H1 (cell line): ENCODE measurements at regions not wholly inside any gene's neighbourhood (a gene's known extent, or its start where the extent isn't known, plus 50 kb on each side); places are given as distances from the start of the nearest gene placed in this dataset.

Experiments
- BRCA1 ChIP-seq: IDR thresholded peaks from 2 replicates; pipeline ENCODE4 v1.6.1; 2012; ENCODE audit warnings: low read depth, low read length, improper control_type of control experiment
- GABPA ChIP-seq: IDR thresholded peaks from 2 replicates; pipeline ENCODE4 v1.6.1; 2011; ENCODE audit warnings: mild to moderate bottlenecking, low read length, moderate library complexity, borderline replicate concordance; ENCODE audit not compliant: insufficient read depth
- JUND ChIP-seq: IDR thresholded peaks from 2 replicates; pipeline ENCODE4 v1.6.1; 2011; ENCODE audit warnings: mild to moderate bottlenecking, improper control_type of control experiment, low read length
- MAX ChIP-seq: IDR thresholded peaks from 2 replicates; pipeline ENCODE4 v1.6.1; 2012; ENCODE audit warnings: inconsistent platforms
- TCF12 ChIP-seq: IDR thresholded peaks from 2 replicates; pipeline ENCODE4 v1.6.1; 2011; ENCODE audit warnings: low read depth, mild to moderate bottlenecking, low read length
- TF ChIP-seq, protein P1 (sequence below): fragments of 300-600 bp; sonication (generic); IDR thresholded peaks from 2 replicates; pipeline ENCODE4 v1.7.1; 2012; ENCODE audit warnings: low read length, moderate library complexity, mild to moderate bottlenecking, inconsistent platforms; ENCODE audit not compliant: insufficient replicate concordance

DNA sequence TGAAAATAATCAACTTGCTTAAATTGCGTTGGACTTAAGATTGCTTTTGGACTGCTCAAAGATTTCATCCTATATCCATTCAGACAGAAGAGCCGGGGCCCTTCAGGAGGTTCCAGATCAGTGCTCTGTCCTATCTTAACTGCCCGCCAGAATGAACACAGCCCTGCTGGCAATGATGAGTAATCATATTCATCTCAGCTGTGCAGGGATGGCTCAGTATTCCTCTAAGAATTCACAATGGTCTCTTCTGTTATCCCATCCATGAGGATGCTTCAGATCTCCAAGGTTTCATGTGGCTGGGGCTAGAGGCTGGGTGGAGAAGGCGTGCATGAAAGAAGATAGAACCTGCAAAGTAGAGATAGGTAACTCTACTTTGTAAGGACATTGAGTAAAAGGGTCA lies 80.0 kb upstream of the NPVF start (continued):
- TF ChIP-seq, protein P1, sequence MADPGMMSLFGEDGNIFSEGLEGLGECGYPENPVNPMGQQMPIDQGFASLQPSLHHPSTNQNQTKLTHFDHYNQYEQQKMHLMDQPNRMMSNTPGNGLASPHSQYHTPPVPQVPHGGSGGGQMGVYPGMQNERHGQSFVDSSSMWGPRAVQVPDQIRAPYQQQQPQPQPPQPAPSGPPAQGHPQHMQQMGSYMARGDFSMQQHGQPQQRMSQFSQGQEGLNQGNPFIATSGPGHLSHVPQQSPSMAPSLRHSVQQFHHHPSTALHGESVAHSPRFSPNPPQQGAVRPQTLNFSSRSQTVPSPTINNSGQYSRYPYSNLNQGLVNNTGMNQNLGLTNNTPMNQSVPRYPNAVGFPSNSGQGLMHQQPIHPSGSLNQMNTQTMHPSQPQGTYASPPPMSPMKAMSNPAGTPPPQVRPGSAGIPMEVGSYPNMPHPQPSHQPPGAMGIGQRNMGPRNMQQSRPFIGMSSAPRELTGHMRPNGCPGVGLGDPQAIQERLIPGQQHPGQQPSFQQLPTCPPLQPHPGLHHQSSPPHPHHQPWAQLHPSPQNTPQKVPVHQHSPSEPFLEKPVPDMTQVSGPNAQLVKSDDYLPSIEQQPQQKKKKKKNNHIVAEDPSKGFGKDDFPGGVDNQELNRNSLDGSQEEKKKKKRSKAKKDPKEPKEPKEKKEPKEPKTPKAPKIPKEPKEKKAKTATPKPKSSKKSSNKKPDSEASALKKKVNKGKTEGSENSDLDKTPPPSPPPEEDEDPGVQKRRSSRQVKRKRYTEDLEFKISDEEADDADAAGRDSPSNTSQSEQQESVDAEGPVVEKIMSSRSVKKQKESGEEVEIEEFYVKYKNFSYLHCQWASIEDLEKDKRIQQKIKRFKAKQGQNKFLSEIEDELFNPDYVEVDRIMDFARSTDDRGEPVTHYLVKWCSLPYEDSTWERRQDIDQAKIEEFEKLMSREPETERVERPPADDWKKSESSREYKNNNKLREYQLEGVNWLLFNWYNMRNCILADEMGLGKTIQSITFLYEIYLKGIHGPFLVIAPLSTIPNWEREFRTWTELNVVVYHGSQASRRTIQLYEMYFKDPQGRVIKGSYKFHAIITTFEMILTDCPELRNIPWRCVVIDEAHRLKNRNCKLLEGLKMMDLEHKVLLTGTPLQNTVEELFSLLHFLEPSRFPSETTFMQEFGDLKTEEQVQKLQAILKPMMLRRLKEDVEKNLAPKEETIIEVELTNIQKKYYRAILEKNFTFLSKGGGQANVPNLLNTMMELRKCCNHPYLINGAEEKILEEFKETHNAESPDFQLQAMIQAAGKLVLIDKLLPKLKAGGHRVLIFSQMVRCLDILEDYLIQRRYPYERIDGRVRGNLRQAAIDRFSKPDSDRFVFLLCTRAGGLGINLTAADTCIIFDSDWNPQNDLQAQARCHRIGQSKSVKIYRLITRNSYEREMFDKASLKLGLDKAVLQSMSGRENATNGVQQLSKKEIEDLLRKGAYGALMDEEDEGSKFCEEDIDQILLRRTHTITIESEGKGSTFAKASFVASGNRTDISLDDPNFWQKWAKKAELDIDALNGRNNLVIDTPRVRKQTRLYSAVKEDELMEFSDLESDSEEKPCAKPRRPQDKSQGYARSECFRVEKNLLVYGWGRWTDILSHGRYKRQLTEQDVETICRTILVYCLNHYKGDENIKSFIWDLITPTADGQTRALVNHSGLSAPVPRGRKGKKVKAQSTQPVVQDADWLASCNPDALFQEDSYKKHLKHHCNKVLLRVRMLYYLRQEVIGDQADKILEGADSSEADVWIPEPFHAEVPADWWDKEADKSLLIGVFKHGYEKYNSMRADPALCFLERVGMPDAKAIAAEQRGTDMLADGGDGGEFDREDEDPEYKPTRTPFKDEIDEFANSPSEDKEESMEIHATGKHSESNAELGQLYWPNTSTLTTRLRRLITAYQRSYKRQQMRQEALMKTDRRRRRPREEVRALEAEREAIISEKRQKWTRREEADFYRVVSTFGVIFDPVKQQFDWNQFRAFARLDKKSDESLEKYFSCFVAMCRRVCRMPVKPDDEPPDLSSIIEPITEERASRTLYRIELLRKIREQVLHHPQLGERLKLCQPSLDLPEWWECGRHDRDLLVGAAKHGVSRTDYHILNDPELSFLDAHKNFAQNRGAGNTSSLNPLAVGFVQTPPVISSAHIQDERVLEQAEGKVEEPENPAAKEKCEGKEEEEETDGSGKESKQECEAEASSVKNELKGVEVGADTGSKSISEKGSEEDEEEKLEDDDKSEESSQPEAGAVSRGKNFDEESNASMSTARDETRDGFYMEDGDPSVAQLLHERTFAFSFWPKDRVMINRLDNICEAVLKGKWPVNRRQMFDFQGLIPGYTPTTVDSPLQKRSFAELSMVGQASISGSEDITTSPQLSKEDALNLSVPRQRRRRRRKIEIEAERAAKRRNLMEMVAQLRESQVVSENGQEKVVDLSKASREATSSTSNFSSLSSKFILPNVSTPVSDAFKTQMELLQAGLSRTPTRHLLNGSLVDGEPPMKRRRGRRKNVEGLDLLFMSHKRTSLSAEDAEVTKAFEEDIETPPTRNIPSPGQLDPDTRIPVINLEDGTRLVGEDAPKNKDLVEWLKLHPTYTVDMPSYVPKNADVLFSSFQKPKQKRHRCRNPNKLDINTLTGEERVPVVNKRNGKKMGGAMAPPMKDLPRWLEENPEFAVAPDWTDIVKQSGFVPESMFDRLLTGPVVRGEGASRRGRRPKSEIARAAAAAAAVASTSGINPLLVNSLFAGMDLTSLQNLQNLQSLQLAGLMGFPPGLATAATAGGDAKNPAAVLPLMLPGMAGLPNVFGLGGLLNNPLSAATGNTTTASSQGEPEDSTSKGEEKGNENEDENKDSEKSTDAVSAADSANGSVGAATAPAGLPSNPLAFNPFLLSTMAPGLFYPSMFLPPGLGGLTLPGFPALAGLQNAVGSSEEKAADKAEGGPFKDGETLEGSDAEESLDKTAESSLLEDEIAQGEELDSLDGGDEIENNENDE = no peak
- TF ChIP-seq JUND (no peak), TCF12 (no peak), GABPA (no peak), BRCA1 (no peak), MAX (no peak)
